Ovary (tissue), 3 donors: ENCODE measurements at regions not wholly inside any gene's neighbourhood (a gene's known extent, or its start where the extent isn't known, plus 50 kb on each side); places are given as distances from the start of the nearest gene placed in this dataset.

Source experiments
- EP300 ChIP-seq: sonication (generic); formaldehyde crosslinking; IDR thresholded peaks from one replicate; pipeline ENCODE4 v1.6.1; 2017; ENCODE audit warnings: antibody characterized with exemption
- POLR2A ChIP-seq: fragments of 450-650 bp; IDR thresholded peaks from one replicate; pipeline ENCODE4 v1.6.1; 2017; ENCODE audit warnings: antibody characterized with exemption, mild to moderate bottlenecking, moderate library complexity
- TF ChIP-seq, protein P1 (sequence below), 3 donors: fragments of 450-650 bp in 2 of 3; fragments of 200-600 bp in 1 of 3; IDR thresholded peaks; one replicate each; pipeline versions ENCODE4 v1.5.1 to v1.8.0; 2016 to 2022; ENCODE audit warnings: antibody characterized with exemption in 3 of 3, mild to moderate bottlenecking in 1 of 3
- donor health status: DM: no; HTN: no; CAD: no.

DNA sequence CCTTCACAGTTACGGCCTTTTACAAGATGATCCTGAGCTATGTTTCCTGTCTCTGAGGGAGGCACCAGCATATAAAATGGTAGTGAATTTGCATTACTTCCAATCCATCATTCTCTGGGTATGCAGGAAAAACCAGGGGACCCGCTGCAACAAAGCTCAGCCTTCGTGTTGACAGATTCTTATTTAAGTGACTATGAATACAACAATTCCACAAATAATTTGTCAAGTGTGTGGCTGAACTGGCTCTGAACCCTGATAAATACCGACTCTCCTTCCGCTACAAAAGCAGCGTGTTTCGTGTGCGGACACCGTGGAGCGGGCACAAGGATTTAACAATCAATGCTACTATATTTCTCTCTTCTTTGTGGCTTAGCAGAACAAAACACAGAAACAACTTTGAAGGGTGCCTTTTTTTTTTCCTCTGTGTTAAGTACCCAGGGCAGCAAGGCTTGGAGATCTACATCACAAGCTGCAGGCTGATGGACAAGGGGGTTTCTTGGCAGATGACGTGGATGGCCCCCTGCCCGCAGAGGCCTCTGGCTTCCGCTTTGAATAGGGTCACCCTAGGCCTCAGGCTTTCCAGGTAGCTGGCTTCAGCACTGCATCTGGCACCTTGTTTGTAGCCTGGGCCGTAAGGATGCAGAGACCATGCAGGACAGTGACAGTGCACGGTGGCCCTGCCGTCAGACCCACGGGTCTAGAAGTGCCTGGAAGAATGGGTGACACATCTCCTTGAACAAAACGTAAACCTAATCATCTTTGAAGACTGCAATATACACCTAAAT lies 280.5 kb upstream of the TSHZ3 start:
- TF ChIP-seq, protein P1, sequence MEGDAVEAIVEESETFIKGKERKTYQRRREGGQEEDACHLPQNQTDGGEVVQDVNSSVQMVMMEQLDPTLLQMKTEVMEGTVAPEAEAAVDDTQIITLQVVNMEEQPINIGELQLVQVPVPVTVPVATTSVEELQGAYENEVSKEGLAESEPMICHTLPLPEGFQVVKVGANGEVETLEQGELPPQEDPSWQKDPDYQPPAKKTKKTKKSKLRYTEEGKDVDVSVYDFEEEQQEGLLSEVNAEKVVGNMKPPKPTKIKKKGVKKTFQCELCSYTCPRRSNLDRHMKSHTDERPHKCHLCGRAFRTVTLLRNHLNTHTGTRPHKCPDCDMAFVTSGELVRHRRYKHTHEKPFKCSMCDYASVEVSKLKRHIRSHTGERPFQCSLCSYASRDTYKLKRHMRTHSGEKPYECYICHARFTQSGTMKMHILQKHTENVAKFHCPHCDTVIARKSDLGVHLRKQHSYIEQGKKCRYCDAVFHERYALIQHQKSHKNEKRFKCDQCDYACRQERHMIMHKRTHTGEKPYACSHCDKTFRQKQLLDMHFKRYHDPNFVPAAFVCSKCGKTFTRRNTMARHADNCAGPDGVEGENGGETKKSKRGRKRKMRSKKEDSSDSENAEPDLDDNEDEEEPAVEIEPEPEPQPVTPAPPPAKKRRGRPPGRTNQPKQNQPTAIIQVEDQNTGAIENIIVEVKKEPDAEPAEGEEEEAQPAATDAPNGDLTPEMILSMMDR (IDR thresholded peaks at IDR 0.05): no peak
- TF ChIP-seq EP300: no peak
- TF ChIP-seq POLR2A: no peak
